PFSK-1 (cell line): ENCODE measurements at regions not wholly inside any gene's neighbourhood (a gene's known extent, or its start where the extent isn't known, plus 50 kb on each side); places are given as distances from the start of the nearest gene placed in this dataset.

ENCODE experiments used
- POLR2AphosphoS5 ChIP-seq: IDR thresholded peaks from 2 replicates; pipeline ENCODE4 v1.6.1; 2012; ENCODE audit warnings: low read depth, mild to moderate bottlenecking, control low read depth, low read length, moderate library complexity
- REST ChIP-seq, 2 experiments: IDR thresholded peaks; 2 replicates each; pipeline versions ENCODE4 v1.6.1 to v1.8.0; 2011 to 2012; ENCODE audit warnings: low read depth in 2 of 2, low read length in 2 of 2, control low read depth in 1 of 2, inconsistent platforms in 1 of 2, mild to moderate bottlenecking in 1 of 2, moderate library complexity in 1 of 2; ENCODE audit not compliant: insufficient read depth in 1 of 2

GRCh38 chr2:17303054-17303453 is 215.2 kb downstream of the RAD51AP2 start:
- TF ChIP-seq REST (IDR thresholded peaks at IDR 0.05; ENCODE audit: insufficient read depth in 1 of 2, low read depth in 2 of 2, low read length in 2 of 2), result no peak
- no peak for TF ChIP-seq POLR2AphosphoS5
